Ascending aorta (tissue), 2 donors: ENCODE measurements at regions not wholly inside any gene's neighbourhood (a gene's known extent, or its start where the extent isn't known, plus 50 kb on each side); places are given as distances from the start of the nearest gene placed in this dataset.
"Not testable (repeated sequence)": the region's sequence is repeated elsewhere in the genome, so short reads cannot be mapped to it uniquely, and the experiment has no call there.

Source experiments
- DNase-seq, 2 donors: peaks; one replicate each; pipeline ENCODE4 v3.0.0-alpha.2; 2019; ENCODE audit warnings: low spot score in 2 of 2
- H3K27ac ChIP-seq, 2 donors: fragments of 200-600 bp; sonication (generic); one replicate each; pipeline ENCODE4 v1.5.1; 2016 to 2017; ENCODE audit warnings: mild to moderate bottlenecking in 1 of 2
- H3K27me3 ChIP-seq: fragments of 200-600 bp; sonication (generic); one replicate; pipeline ENCODE4 v1.5.1; 2017
- H3K36me3 ChIP-seq, 2 donors: fragments of 200-600 bp; sonication (generic); one replicate each; pipeline ENCODE4 v1.5.1; 2016
- H3K4me1 ChIP-seq, 2 donors: fragments of 200-600 bp; sonication (generic); one replicate each; pipeline ENCODE4 v1.5.1; 2016 to 2017; ENCODE audit warnings: mild to moderate bottlenecking in 1 of 2
- H3K4me3 ChIP-seq, 2 donors: fragments of 200-600 bp; sonication (generic); one replicate each; pipeline ENCODE4 v1.5.1; 2016 to 2017; ENCODE audit warnings: mild to moderate bottlenecking in 1 of 2
- H3K9me3 ChIP-seq, 2 donors: fragments of 200-600 bp; sonication (generic); one replicate each; pipeline ENCODE4 v1.5.1; 2016
- intact Hi-C: fragments of 100-400 bp; cut with DNase I; formaldehyde crosslinking; loops from one replicate; pipeline ENCODE4 v1.15.1; 2023
- TF ChIP-seq, protein P1 (sequence below), 3 experiments: fragments of 200-600 bp in 2 of 3; fragments of 450-650 bp in 1 of 3; sonication (generic) in 2 of 3; IDR thresholded peaks; one replicate each; pipeline ENCODE4 v1.5.1; 2016 to 2019; ENCODE audit warnings: antibody characterized with exemption in 3 of 3, mild to moderate bottlenecking in 1 of 3, moderate library complexity in 1 of 3

DNA sequence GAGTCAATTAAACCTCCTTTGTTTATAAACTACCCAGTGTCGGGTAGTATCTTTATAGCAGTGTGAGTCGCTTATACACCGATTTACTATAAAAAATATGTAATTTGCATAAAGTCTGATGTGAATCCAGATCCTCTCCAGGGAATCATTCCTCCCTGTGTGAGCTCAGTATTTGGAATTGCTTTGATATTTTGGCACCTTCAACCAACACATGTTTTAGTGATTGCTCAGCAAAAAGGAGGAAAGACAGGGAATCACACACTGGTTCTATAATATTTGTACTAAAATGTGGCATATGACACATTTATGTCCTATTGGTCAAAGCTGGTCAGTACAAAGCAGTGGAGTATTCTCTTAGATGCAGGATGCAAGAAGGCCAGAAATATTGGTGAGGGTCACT, 703.9 kb upstream of the ATXN7L3B start:
- Histone ChIP-seq H3K27me3 (no peaks in the 10 kb centered on the region), H3K4me1 (no peaks in the 10 kb centered on the region), H3K4me3 (no peak overlapping the region), H3K9me3 (no peaks in the 10 kb centered on the region), H3K27ac (no peak overlapping the region), H3K36me3 (no peaks in the 10 kb centered on the region)
- DNase-seq = no peak
- intact Hi-C loops = no loop called here
- TF ChIP-seq, protein P1, sequence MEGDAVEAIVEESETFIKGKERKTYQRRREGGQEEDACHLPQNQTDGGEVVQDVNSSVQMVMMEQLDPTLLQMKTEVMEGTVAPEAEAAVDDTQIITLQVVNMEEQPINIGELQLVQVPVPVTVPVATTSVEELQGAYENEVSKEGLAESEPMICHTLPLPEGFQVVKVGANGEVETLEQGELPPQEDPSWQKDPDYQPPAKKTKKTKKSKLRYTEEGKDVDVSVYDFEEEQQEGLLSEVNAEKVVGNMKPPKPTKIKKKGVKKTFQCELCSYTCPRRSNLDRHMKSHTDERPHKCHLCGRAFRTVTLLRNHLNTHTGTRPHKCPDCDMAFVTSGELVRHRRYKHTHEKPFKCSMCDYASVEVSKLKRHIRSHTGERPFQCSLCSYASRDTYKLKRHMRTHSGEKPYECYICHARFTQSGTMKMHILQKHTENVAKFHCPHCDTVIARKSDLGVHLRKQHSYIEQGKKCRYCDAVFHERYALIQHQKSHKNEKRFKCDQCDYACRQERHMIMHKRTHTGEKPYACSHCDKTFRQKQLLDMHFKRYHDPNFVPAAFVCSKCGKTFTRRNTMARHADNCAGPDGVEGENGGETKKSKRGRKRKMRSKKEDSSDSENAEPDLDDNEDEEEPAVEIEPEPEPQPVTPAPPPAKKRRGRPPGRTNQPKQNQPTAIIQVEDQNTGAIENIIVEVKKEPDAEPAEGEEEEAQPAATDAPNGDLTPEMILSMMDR (IDR thresholded peaks at IDR 0.05) = no peak

DNA sequence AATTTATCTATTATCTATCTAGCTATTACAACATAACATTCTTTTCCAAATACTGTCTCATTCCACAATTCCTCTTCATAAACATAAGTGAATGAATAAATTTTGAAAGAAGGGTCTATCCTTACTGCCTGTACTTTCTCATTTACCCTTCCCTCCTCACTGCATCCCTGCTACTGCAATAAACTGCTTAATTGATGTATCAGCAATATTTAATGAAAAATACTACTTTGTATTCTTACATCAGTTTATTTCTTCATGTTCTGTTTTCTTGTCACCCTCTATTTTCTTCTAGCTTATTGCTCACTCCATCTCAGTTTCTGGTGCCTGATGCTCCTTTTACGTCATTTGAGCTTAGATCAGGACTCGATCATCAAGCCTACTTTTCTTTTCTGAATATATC, 695.7 kb upstream of the ATXN7L3B start:
- TF ChIP-seq, protein P1 (IDR thresholded peaks at IDR 0.05) = no peak
- H3K9me3 ChIP-seq = no peaks in the 10 kb centered on the region
- DNase-seq = no peak
- H3K4me3 ChIP-seq = no peak overlapping the region
- no peaks in the 10 kb centered on the region for H3K27me3 ChIP-seq
- H3K27ac ChIP-seq = no peak overlapping the region
- intact Hi-C loops = no loop called here
- H3K4me1 ChIP-seq = no peaks in the 10 kb centered on the region
- H3K36me3 ChIP-seq = no peaks in the 10 kb centered on the region

DNA sequence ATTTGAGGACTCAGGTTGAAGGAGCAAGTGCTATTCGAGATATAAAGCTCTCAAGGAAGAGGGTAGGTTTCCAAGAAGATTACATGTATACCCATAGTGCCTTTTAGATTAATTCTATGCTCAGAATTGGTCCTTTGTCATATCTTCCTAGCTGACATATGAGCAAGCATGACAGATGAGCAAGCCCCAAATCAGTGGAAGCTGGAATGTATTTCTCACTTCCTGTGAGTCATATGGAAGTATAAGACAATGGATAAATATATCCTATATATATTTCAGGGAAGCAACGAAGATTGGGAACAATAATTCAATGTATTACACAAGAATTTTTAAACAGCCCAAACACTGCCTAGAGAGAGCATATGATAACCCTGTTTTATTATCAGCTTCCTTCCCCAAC, 674.1 kb upstream of the ATXN7L3B start:
- H3K27ac ChIP-seq = no peak overlapping the region
- no peaks in the 10 kb centered on the region for H3K9me3 ChIP-seq
- intact Hi-C loops = no loop called here
- H3K4me1 ChIP-seq = no peaks in the 10 kb centered on the region
- TF ChIP-seq, protein P1 (IDR thresholded peaks at IDR 0.05) = no peak
- H3K36me3 ChIP-seq = no peaks in the 10 kb centered on the region
- no peak for DNase-seq
- no peaks in the 10 kb centered on the region for H3K27me3 ChIP-seq
- no peak overlapping the region for H3K4me3 ChIP-seq

DNA sequence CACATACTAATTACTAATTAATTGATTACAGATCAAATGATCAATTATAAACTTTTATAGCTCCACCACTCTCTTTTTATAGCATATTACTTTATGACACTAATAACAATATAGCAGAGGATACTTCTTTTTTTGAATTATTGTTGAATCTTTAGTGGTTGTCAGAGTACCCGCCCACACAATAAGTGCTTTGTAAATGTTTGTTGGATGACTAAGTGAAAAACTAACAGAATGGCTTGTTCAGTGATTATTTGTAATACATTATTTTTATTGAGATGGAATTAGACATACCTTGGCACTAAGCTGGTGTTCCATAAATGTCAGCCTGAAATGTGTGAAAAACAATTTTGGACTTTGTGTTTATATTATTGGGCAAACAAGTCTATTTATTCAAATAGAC, 670.5 kb upstream of the ATXN7L3B start:
- no peak overlapping the region for H3K4me3 ChIP-seq
- H3K9me3 ChIP-seq = no peaks in the 10 kb centered on the region
- H3K36me3 ChIP-seq = no peaks in the 10 kb centered on the region
- TF ChIP-seq, protein P1 (IDR thresholded peaks at IDR 0.05) = no peak
- intact Hi-C loops = no loop called here
- no peaks in the 10 kb centered on the region for H3K4me1 ChIP-seq
- H3K27ac ChIP-seq = no peak overlapping the region
- H3K27me3 ChIP-seq = no peaks in the 10 kb centered on the region
- no peak for DNase-seq

DNA sequence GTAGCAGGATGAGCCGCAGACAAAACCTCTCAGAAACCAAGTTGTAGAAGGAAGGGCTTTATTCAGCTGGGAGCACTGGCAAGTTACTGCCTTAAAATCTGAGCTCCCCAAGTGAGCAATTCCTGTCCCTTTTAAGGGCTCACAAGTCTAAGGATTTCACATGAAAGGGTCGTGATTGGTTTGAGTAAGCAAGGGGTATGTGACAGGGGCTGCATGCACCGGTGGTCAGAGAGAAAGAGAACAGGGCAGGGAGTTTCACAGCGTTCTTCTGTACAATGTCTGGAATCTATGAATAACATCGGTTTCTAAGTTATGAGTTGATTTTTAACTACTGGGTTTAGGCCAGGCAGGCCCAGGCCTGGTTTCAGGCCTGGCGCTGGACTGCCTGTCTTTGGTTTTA, 660.3 kb upstream of the ATXN7L3B start:
- DNase-seq, H3K36me3 ChIP-seq, intact Hi-C loops, H3K4me3 ChIP-seq, H3K27me3 ChIP-seq, H3K27ac ChIP-seq, H3K9me3 ChIP-seq, H3K4me1 ChIP-seq: not testable (repeated sequence)

DNA sequence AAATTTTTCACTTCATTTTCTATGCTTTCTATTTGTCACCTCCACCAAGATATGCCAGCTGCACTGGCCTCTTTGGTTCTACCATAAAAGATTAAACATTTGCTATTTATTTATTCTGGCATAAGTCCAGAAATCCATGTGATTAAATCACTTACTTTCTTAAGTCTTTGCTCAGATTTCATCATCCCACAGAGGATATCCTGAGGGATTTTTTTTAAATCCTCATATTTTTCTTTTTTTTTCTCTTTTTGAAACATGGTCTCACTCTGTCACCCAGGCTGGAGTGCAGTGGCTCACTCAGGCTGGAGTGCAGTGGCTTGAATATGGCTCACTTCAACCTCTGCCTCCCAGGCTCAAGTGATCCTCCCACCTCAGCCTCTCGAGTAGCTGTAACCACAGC, 645.4 kb upstream of the ATXN7L3B start:
- H3K4me1 ChIP-seq = no peaks in the 10 kb centered on the region
- H3K4me3 ChIP-seq = no peak overlapping the region
- no peaks in the 10 kb centered on the region for H3K27me3 ChIP-seq
- peaks cover 0 to 2% of the 10 kb centered on the region in 2 donors for H3K9me3 ChIP-seq
- intact Hi-C loops = no loop called here
- TF ChIP-seq, protein P1 (IDR thresholded peaks at IDR 0.05) = no peak
- no peak overlapping the region for H3K27ac ChIP-seq
- H3K36me3 ChIP-seq = no peaks in the 10 kb centered on the region
- DNase-seq = no peak
